ENCODE measurements at regions not wholly inside any gene's neighbourhood (a gene's known extent, or its start where the extent isn't known, plus 50 kb on each side); places are given as distances from the start of the nearest gene placed in this dataset.

GRCh38 chr15:95292785-95293450, 1037.6 kb upstream of the NR2F2 start:
- CTCF ChIA-PET (ENCODE audit: partially characterized antibody) = interaction anchor here (0.6 to 3.9 kb wide), 23 partner anchors 10 to 1196 kb away, joined by 3 to 18 read pairs (median 3); no protein-coding TSS in a partner anchor
- no peaks in the 10 kb centered on the region for H3K9me3 ChIP-seq (ENCODE audit: insufficient read depth in 2 of 2, low read depth in 1 of 2, low read length in 1 of 2)
- FAIRE-seq = no peak

More at GRCh38 chr15:95292785-95293450, 1037.6 kb upstream of the NR2F2 start:
- no peaks in the 10 kb centered on the region for H3K36me3 ChIP-seq (ENCODE audit: control insufficient read depth in 2 of 4, insufficient read depth in 4 of 4, low read length in 3 of 4)
- no peaks in the 10 kb centered on the region for H3K79me2 ChIP-seq (ENCODE audit: control insufficient read depth in 1 of 2, insufficient read depth in 2 of 2, low read length in 2 of 2)
- H2BK5ac ChIP-seq (ENCODE audit: low read depth, low read length) = no peak overlapping the region
- H3K27ac ChIP-seq (ENCODE audit: low read depth, low read length) = no peak overlapping the region
- H3K23me2 ChIP-seq (ENCODE audit: low read depth, low read length) = no peaks in the 10 kb centered on the region
- no peaks in the 10 kb centered on the region for H3K27me3 ChIP-seq (replicated peaks in 1 of 4; ENCODE audit: control insufficient read depth in 3 of 4, extremely low read depth in 1 of 4, insufficient read depth in 3 of 4, low read length in 3 of 4)
- no peak overlapping the region for H3K4me2 ChIP-seq (ENCODE audit: insufficient read depth in 1 of 2, low read depth in 2 of 2, low read length in 2 of 2)
- POLR2A ChIA-PET (ENCODE audit: partially characterized antibody) = no interaction called here
- H4K8ac ChIP-seq (ENCODE audit: extremely low read depth, insufficient read depth, low read length) = no peak overlapping the region
- H3K4me1 ChIP-seq (replicated peaks in 1 of 4; ENCODE audit: control insufficient read depth in 3 of 4, insufficient read depth in 4 of 4, low read length in 3 of 4) = peaks cover 0 to 4% (median 2%) of the 10 kb centered on the region in 4 experiments; a peak in 4 of 7 replicates
- H3K18ac ChIP-seq (ENCODE audit: extremely low read depth, low read length) = no peak overlapping the region
- H4K91ac ChIP-seq (replicated peaks; ENCODE audit: insufficient read length, low read length) = no peak overlapping the region
- no peak overlapping the region for H2BK20ac ChIP-seq (ENCODE audit: low read length)
- 93% methylated on average over 6 of the region's 6 CpGs; no CpG with 5 or more reads in 1 of the 2 experiments for whole genome bisulfite sequencing, 2 experiments (ENCODE audit: extremely low coverage in 1 of 2, insufficient coverage in 1 of 2, insufficient read length in 1 of 2, insufficient replicate concordance in 2 of 2, low coverage in 1 of 2, low lambda C conversion rate in 2 of 2, missing lambda C conversion rate in 1 of 2)
- no peaks in the 10 kb centered on the region for H4K20me1 ChIP-seq (replicated peaks in 1 of 2; ENCODE audit: control insufficient read depth in 1 of 2, insufficient read depth in 2 of 2, low read length in 2 of 2)
- H3K4ac ChIP-seq (replicated peaks; ENCODE audit: insufficient read length, low read depth, low read length) = no peak overlapping the region
- no peak overlapping the region for H3K56ac ChIP-seq (replicated peaks; ENCODE audit: insufficient read length, low read depth, low read length)
- no peaks in the 10 kb centered on the region for H3K79me1 ChIP-seq (ENCODE audit: low read depth, low read length)
- TF ChIP-seq ATF2 (IDR thresholded peaks at IDR 0.05; ENCODE audit: low read length) (no peak), CHD1 (IDR thresholded peaks at IDR 0.05; ENCODE audit: low read depth, low read length) (no peak), RNF2 (IDR thresholded peaks at IDR 0.05; ENCODE audit: borderline replicate concordance, low read depth, low read length, missing control alignments, poor library complexity, severe bottlenecking) (no peak), CTCF (IDR thresholded peaks at IDR 0.05; ENCODE audit: control extremely low read depth in 1 of 3, insufficient read depth in 1 of 3, low read depth in 1 of 3, low read length in 3 of 3) (no peak), RBBP5 (IDR thresholded peaks at IDR 0.05; ENCODE audit: borderline replicate concordance, low read depth, low read length) (no peak), ZNF274 (IDR thresholded peaks at IDR 0.05; ENCODE audit: borderline replicate concordance, extremely low read depth, low read length) (no peak), FOSL1 (IDR thresholded peaks at IDR 0.05; ENCODE audit: insufficient read depth, low read depth, low read length) (no peak), MAX (IDR thresholded peaks at IDR 0.05) (no peak)
- H2AFZ ChIP-seq (ENCODE audit: low read length) = no peak overlapping the region
- no peak for DNase-seq (ENCODE audit: low read depth in 1 of 2, low spot score in 2 of 2)
- H3K4me3 ChIP-seq (ENCODE audit: extremely low read depth in 1 of 4, insufficient read depth in 2 of 4, low read depth in 3 of 4, low read length in 4 of 4) = no peak overlapping the region
- H3K23ac ChIP-seq (ENCODE audit: insufficient read length) = no peak overlapping the region
- no peak overlapping the region for H2BK15ac ChIP-seq (ENCODE audit: low read length)
- no peak overlapping the region for H2BK120ac ChIP-seq (replicated peaks; ENCODE audit: low read depth, low read length)
- no peak overlapping the region for H2AK5ac ChIP-seq (ENCODE audit: low read depth, low read length)
- H2BK12ac ChIP-seq (ENCODE audit: low read depth, low read length) = no peak overlapping the region
- H4K5ac ChIP-seq (ENCODE audit: insufficient read length, low read depth, low read length) = no peak overlapping the region
- no peak overlapping the region for H3K14ac ChIP-seq (ENCODE audit: insufficient read length)
- no peak overlapping the region for H3K9ac ChIP-seq (replicated peaks in 1 of 4; ENCODE audit: extremely low read depth in 1 of 4, low read depth in 3 of 4, low read length in 3 of 4)

Measured in H1 (cell line).